GM18498 (cell line): ENCODE measurements at regions not wholly inside any gene's neighbourhood (a gene's known extent, or its start where the extent isn't known, plus 50 kb on each side); places are given as distances from the start of the nearest gene placed in this dataset.

Experiments used
- ATAC-seq: cut with Tn5 transposase; IDR thresholded peaks from one replicate; pipeline ENCODE4 v1.9.1; 2021; ENCODE audit warnings: mild to moderate bottlenecking, moderate library complexity; ENCODE audit not compliant: unreplicated experiment

- ATAC-seq, result no peak
These were observed 147.0 kb upstream of the CDH5 start for GRCh38 chr16:66219491-66219890.

- ATAC-seq, result no peak
These were observed 154.1 kb upstream of the CDH5 start for GRCh38 chr16:66212428-66212827.

- ATAC-seq, result no peak
These were observed 154.8 kb upstream of the CDH5 start for GRCh38 chr16:66211651-66212050.

- ATAC-seq, result no peak
These were observed 158.6 kb upstream of the CDH5 start for GRCh38 chr16:66207883-66208265.

GRCh38 chr16:66207139-66207882 is 159.2 kb upstream of the CDH5 start:
- no peak for ATAC-seq

- ATAC-seq, result no peak
These were observed 160.1 kb upstream of the CDH5 start for GRCh38 chr16:66206363-66206762.

GRCh38 chr16:66205287-66206231 is 160.9 kb upstream of the CDH5 start:
- ATAC-seq, result no peak

- no peak for ATAC-seq
These were observed 161.7 kb upstream of the CDH5 start for GRCh38 chr16:66204756-66205155.

- ATAC-seq, result no peak
These were observed 163.0 kb upstream of the CDH5 start for GRCh38 chr16:66203476-66203875.

- no peak for ATAC-seq
These were observed 167.3 kb upstream of the CDH5 start for GRCh38 chr16:66199189-66199588.

GRCh38 chr16:66198641-66199040 is 167.8 kb upstream of the CDH5 start:
- no peak for ATAC-seq

GRCh38 chr16:66197668-66198278 is 168.7 kb upstream of the CDH5 start:
- ATAC-seq, result no peak

GRCh38 chr16:66196770-66197169 is 169.7 kb upstream of the CDH5 start:
- ATAC-seq, result no peak

GRCh38 chr16:66194866-66195265 is 171.6 kb upstream of the CDH5 start:
- no peak for ATAC-seq

- no peak for ATAC-seq
These were observed 172.8 kb upstream of the CDH5 start for GRCh38 chr16:66193543-66194229.

GRCh38 chr16:66190411-66190810 is 176.1 kb upstream of the CDH5 start:
- no peak for ATAC-seq

GRCh38 chr16:66189951-66190350 is 176.5 kb upstream of the CDH5 start:
- no peak for ATAC-seq

GRCh38 chr16:66188917-66189725 is 177.4 kb upstream of the CDH5 start:
- no peak for ATAC-seq

- ATAC-seq, result no peak
These were observed 180.2 kb upstream of the CDH5 start for GRCh38 chr16:66186251-66186785.

GRCh38 chr16:66182592-66182991 is 183.9 kb upstream of the CDH5 start:
- no peak for ATAC-seq
